Keratinocyte (primary cell): ENCODE measurements at regions not wholly inside any gene's neighbourhood (a gene's known extent, or its start where the extent isn't known, plus 50 kb on each side); places are given as distances from the start of the nearest gene placed in this dataset.

Source experiments
- DNase-seq: peaks from one replicate; pipeline ENCODE4 v3.0.0-alpha.2; 2011; ENCODE audit warnings: low read depth, missing footprints, low spot score
- FAIRE-seq: peaks from 2 replicates; lab custom pipeline; 2011; peaks lifted over from hg19 to GRCh38; lab: Jason Lieb, UNC
- H2AFZ ChIP-seq: 2 replicates; pipeline ENCODE4 v1.6.0; 2012; ENCODE audit warnings: low read length, control low read depth, inconsistent platforms; ENCODE audit not compliant: control insufficient read depth
- H3K27ac ChIP-seq: 2 replicates; pipeline ENCODE4 v1.5.1; 2011; ENCODE audit warnings: low read length; ENCODE audit not compliant: control insufficient read depth, insufficient read depth
- H3K27me3 ChIP-seq: 3 replicates; pipeline ENCODE4 v1.6.0; 2011; ENCODE audit warnings: low read length; ENCODE audit not compliant: control insufficient read depth, insufficient read depth; ENCODE audit errors: extremely low read depth
- H3K36me3 ChIP-seq, 2 experiments: 2 replicates in 1 of 2; 3 replicates in 1 of 2; pipeline ENCODE4 v1.5.1; 2011; ENCODE audit warnings: low read length in 2 of 2, mild to moderate bottlenecking in 1 of 2; ENCODE audit not compliant: control insufficient read depth in 2 of 2, insufficient read depth in 2 of 2; ENCODE audit errors: extremely low read depth in 1 of 2
- H3K4me1 ChIP-seq: 3 replicates; pipeline ENCODE4 v1.5.1; 2011; ENCODE audit warnings: low read length; ENCODE audit not compliant: control insufficient read depth, insufficient read depth; ENCODE audit errors: extremely low read depth
- H3K4me2 ChIP-seq: 3 replicates; pipeline ENCODE4 v1.6.0; 2011; ENCODE audit warnings: low read depth, low read length; ENCODE audit not compliant: control insufficient read depth, insufficient read depth; ENCODE audit errors: extremely low read depth
- H3K4me3 ChIP-seq, 3 experiments: fragments of 200-600 bp in 1 of 3; sonication (generic) in 1 of 3; 2 replicates in 2 of 3; 3 replicates in 1 of 3; pipeline ENCODE4 v1.5.1; 2011 to 2016; ENCODE audit warnings: low read length in 3 of 3, mild to moderate bottlenecking in 3 of 3, control low read depth in 2 of 3, inconsistent platforms in 1 of 3, low read depth in 1 of 3, mixed read lengths in 1 of 3, mixed run types in 1 of 3, moderate library complexity in 1 of 3; ENCODE audit not compliant: control insufficient read depth in 2 of 3, insufficient read depth in 2 of 3; ENCODE audit errors: extremely low read depth in 1 of 3
- H3K79me2 ChIP-seq: 2 replicates; pipeline ENCODE4 v1.6.0; 2012; ENCODE audit warnings: low read length; ENCODE audit not compliant: control insufficient read depth, insufficient read depth
- H3K9ac ChIP-seq: 3 replicates; pipeline ENCODE4 v1.6.0; 2011; ENCODE audit warnings: low read length; ENCODE audit not compliant: control insufficient read depth, insufficient read depth; ENCODE audit errors: extremely low read depth
- H3K9me1 ChIP-seq: 3 replicates; pipeline ENCODE4 v1.6.0; 2011; ENCODE audit warnings: low read length; ENCODE audit not compliant: control insufficient read depth, insufficient read depth; ENCODE audit errors: extremely low read depth
- H3K9me3 ChIP-seq: 2 replicates; pipeline ENCODE4 v1.5.1; 2012; ENCODE audit warnings: low read depth, low read length; ENCODE audit not compliant: control insufficient read depth
- H4K20me1 ChIP-seq: 3 replicates; pipeline ENCODE4 v1.6.0; 2011; ENCODE audit warnings: low read length; ENCODE audit not compliant: control insufficient read depth, insufficient read depth; ENCODE audit errors: extremely low read depth
- EZH2 ChIP-seq: IDR thresholded peaks from one replicate; pipeline ENCODE4 v1.6.1; 2012; ENCODE audit warnings: inconsistent platforms, mild to moderate bottlenecking, low read length, moderate library complexity
- dilution Hi-C: fragments of 300-500 bp; cut with MboI; formaldehyde crosslinking; loops from one replicate; pipeline ENCODE4 v1.7.0; 2020; ENCODE audit warnings: low sequenced_read_pairs; ENCODE audit not compliant: extremely low pct_ligation_motif_present
- TF ChIP-seq, protein P1 (sequence below), 3 experiments: IDR thresholded peaks in 1 of 3; conservative IDR thresholded peaks in 1 of 3; optimal IDR thresholded peaks in 1 of 3; 2 replicates in 2 of 3; 3 replicates in 1 of 3; pipeline versions ENCODE3 to v1.5.1; 2011; ENCODE audit warnings: low read length in 3 of 3, mild to moderate bottlenecking in 3 of 3, moderate library complexity in 2 of 3, control low read depth in 1 of 3, inconsistent platforms in 1 of 3; ENCODE audit not compliant: insufficient read depth in 2 of 3; ENCODE audit errors: extremely low read depth in 1 of 3

- peaks cover 47% of the 10 kb centered on the region for H3K27me3 ChIP-seq
- H3K79me2 ChIP-seq: no peaks in the 10 kb centered on the region
- no peak overlapping the region for H3K9ac ChIP-seq
- no peaks in the 10 kb centered on the region for H3K9me1 ChIP-seq
- H3K4me3 ChIP-seq: no peak overlapping the region
- dilution Hi-C loops: no loop called here
- no peaks in the 10 kb centered on the region for H4K20me1 ChIP-seq
- H3K4me1 ChIP-seq: no peaks in the 10 kb centered on the region
- H3K4me2 ChIP-seq: no peak overlapping the region
- H3K27ac ChIP-seq: no peak overlapping the region
- FAIRE-seq (no peak), DNase-seq (no peak)
- H3K36me3 ChIP-seq: no peaks in the 10 kb centered on the region
- H2AFZ ChIP-seq: no peak overlapping the region
- no peak for TF ChIP-seq EZH2
- TF ChIP-seq, protein P1, sequence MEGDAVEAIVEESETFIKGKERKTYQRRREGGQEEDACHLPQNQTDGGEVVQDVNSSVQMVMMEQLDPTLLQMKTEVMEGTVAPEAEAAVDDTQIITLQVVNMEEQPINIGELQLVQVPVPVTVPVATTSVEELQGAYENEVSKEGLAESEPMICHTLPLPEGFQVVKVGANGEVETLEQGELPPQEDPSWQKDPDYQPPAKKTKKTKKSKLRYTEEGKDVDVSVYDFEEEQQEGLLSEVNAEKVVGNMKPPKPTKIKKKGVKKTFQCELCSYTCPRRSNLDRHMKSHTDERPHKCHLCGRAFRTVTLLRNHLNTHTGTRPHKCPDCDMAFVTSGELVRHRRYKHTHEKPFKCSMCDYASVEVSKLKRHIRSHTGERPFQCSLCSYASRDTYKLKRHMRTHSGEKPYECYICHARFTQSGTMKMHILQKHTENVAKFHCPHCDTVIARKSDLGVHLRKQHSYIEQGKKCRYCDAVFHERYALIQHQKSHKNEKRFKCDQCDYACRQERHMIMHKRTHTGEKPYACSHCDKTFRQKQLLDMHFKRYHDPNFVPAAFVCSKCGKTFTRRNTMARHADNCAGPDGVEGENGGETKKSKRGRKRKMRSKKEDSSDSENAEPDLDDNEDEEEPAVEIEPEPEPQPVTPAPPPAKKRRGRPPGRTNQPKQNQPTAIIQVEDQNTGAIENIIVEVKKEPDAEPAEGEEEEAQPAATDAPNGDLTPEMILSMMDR (optimal IDR thresholded peaks at IDR 0.05 in 1 of 3, IDR thresholded peaks at IDR 0.05 in 1 of 3, conservative IDR thresholded peaks at IDR 0.05 in 1 of 3; ENCODE audit: extremely low read depth in 1 of 3, insufficient read depth in 2 of 3, low read length in 3 of 3): no peak
- no peaks in the 10 kb centered on the region for H3K9me3 ChIP-seq
These were observed 101.1 kb upstream of the RTL6 start for GRCh38 chr22:44599084-44599483.

DNA sequence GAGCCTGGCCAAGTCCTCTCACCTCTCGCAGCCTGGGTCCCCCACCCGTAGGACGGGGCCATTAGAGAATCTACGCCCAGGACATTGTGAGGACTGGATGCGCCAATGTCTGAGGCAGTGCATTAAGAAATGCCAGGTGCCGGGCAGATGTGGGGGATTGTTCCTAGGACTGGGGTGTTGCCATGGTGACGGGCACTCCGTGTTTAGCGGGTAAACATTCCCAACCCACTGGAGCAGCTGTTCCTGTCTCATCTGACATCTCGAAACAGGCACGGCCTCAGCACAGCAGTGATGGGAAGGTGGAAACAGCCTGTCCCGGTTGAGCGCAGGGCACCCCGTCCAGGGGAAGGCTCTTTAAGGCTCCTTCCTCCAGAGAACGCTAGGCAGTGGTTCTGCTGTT, 99.6 kb upstream of the RTL6 start:
- Histone ChIP-seq H4K20me1 (no peaks in the 10 kb centered on the region), H3K9me1 (no peaks in the 10 kb centered on the region), H3K4me2 (no peak overlapping the region), H3K36me3 (no peaks in the 10 kb centered on the region), H3K27me3 (peaks cover 46% of the 10 kb centered on the region), H3K79me2 (no peaks in the 10 kb centered on the region), H2AFZ (no peak overlapping the region), H3K4me1 (no peaks in the 10 kb centered on the region), H3K27ac (no peak overlapping the region), H3K9ac (no peak overlapping the region), H3K4me3 (no peak overlapping the region), H3K9me3 (no peaks in the 10 kb centered on the region)
- no peak for FAIRE-seq
- no peak for DNase-seq
- dilution Hi-C loops: no loop called here
- no peak for TF ChIP-seq EZH2
- TF ChIP-seq, protein P1 (optimal IDR thresholded peaks at IDR 0.05 in 1 of 3, IDR thresholded peaks at IDR 0.05 in 1 of 3, conservative IDR thresholded peaks at IDR 0.05 in 1 of 3; ENCODE audit: extremely low read depth in 1 of 3, insufficient read depth in 2 of 3, low read length in 3 of 3): no peak
